WTC11 (cell line): ENCODE measurements at regions not wholly inside any gene's neighbourhood (a gene's known extent, or its start where the extent isn't known, plus 50 kb on each side); places are given as distances from the start of the nearest gene placed in this dataset.

Experiments
- ATAC-seq: fragments of 200-7000 bp; cut with Tn5 transposase; 2 replicates; pipeline ENCODE4 v1.10.0; 2021; ENCODE audit warnings: mild to moderate bottlenecking, moderate library complexity
- CTCF ChIA-PET: fragments of 300-600 bp; sonication (Branson Sonifier 250); formaldehyde crosslinking; loops from one replicate; lab custom pipeline; 2021; ENCODE audit warnings: antibody characterized with exemption; lab: Charles Lee
- POLR2A ChIA-PET: fragments of 350-600 bp; sonication (Branson Sonifier 250); formaldehyde crosslinking; loops from one replicate; lab custom pipeline; 2021; ENCODE audit warnings: antibody characterized with exemption; lab: Charles Lee
- DNase-seq: peaks from one replicate; pipeline ENCODE4 v3.0.0; 2021; ENCODE audit warnings: low spot score
- H3K27ac Mint-ChIP-seq: 2 replicates; pipeline ENCODE4 v1.8.0; 2021; ENCODE audit warnings: mixed read lengths
- H3K27me3 Mint-ChIP-seq: 2 replicates; pipeline ENCODE4 v1.8.0; 2021; ENCODE audit warnings: low read depth, mild to moderate bottlenecking, moderate library complexity, mixed read lengths
- H3K36me3 Mint-ChIP-seq: 2 replicates; pipeline ENCODE4 v1.8.0; 2021; ENCODE audit warnings: mixed read lengths
- H3K4me1 Mint-ChIP-seq: 2 replicates; pipeline ENCODE4 v1.8.0; 2022; ENCODE audit warnings: mixed read lengths
- H3K4me3 Mint-ChIP-seq: 2 replicates; pipeline ENCODE4 v1.8.0; 2021; ENCODE audit warnings: mild to moderate bottlenecking, moderate library complexity, mixed read lengths
- H3K9me3 Mint-ChIP-seq: 2 replicates; pipeline ENCODE4 v1.8.0; 2021; ENCODE audit warnings: mixed read lengths
- CBFB ChIP-seq: sonication (generic); formaldehyde crosslinking; IDR thresholded peaks from 2 replicates; pipeline ENCODE4 v1.8.1; 2022; ENCODE audit warnings: mild to moderate bottlenecking, low read depth, missing genetic modification reagents
- ETV6 ChIP-seq: sonication (generic); formaldehyde crosslinking; IDR thresholded peaks from 2 replicates; pipeline ENCODE4 v1.8.1; 2022; ENCODE audit warnings: mild to moderate bottlenecking, missing genetic modification reagents
- GTF2I ChIP-seq: fragments of 250-450 bp; sonication (Bioruptor Pico); conservative IDR thresholded peaks from 2 replicates; pipeline ENCODE4 v1.4.0; 2021; ENCODE audit warnings: mild to moderate bottlenecking
- IRF2 ChIP-seq: sonication (generic); formaldehyde crosslinking; IDR thresholded peaks from 2 replicates; pipeline ENCODE4 v1.8.0; 2022; ENCODE audit warnings: low read depth, missing genetic modification reagents, borderline replicate concordance
- NR3C1 ChIP-seq: sonication (generic); formaldehyde crosslinking; conservative IDR thresholded peaks from 2 replicates; pipeline ENCODE4 v1.8.1; 2023; ENCODE audit warnings: low read depth, mild to moderate bottlenecking, missing genetic modification reagents
- OVOL2 ChIP-seq: fragments of 250-450 bp; sonication (Bioruptor Pico); IDR thresholded peaks from 2 replicates; pipeline ENCODE4 v1.9.0; 2021; ENCODE audit warnings: mild to moderate bottlenecking, borderline replicate concordance
- RELA ChIP-seq: sonication (generic); formaldehyde crosslinking; IDR thresholded peaks from 2 replicates; pipeline ENCODE4 v1.8.1; 2022; ENCODE audit warnings: missing genetic modification reagents, mild to moderate bottlenecking, borderline replicate concordance
- SMAD4 ChIP-seq: sonication (generic); formaldehyde crosslinking; IDR thresholded peaks from 2 replicates; pipeline ENCODE4 v1.8.0; 2022; ENCODE audit warnings: mild to moderate bottlenecking, missing genetic modification reagents
- ZBTB21 ChIP-seq: sonication (generic); formaldehyde crosslinking; IDR thresholded peaks from 2 replicates; pipeline ENCODE4 v1.8.1; 2023; ENCODE audit warnings: mild to moderate bottlenecking, missing genetic modification reagents, borderline replicate concordance
- TF ChIP-seq, protein P1 (sequence below): sonication (generic); formaldehyde crosslinking; IDR thresholded peaks from 2 replicates; pipeline ENCODE4 v1.8.1; 2022; ENCODE audit warnings: low read depth, mild to moderate bottlenecking, moderate library complexity, missing genetic modification reagents, borderline replicate concordance
- TF ChIP-seq, protein P2 (sequence below): fragments of 200-600 bp; IDR thresholded peaks from 2 replicates; pipeline ENCODE4 v1.8.0; 2022; ENCODE audit warnings: antibody characterized with exemption
- TF ChIP-seq, protein P3 (sequence below): fragments of 250-450 bp; sonication (Bioruptor Pico); IDR thresholded peaks from 2 replicates; pipeline ENCODE4 v1.9.0; 2021; ENCODE audit warnings: mild to moderate bottlenecking, borderline replicate concordance
- TF ChIP-seq, protein P4 (sequence below): sonication (generic); formaldehyde crosslinking; IDR thresholded peaks from 2 replicates; pipeline ENCODE4 v1.8.1; 2022; ENCODE audit warnings: low read depth, missing genetic modification reagents, borderline replicate concordance
- TF ChIP-seq, protein P5 (sequence below): sonication (generic); formaldehyde crosslinking; IDR thresholded peaks from 2 replicates; pipeline ENCODE4 v1.8.0; 2023; ENCODE audit warnings: missing genetic modification reagents, mild to moderate bottlenecking, borderline replicate concordance

DNA sequence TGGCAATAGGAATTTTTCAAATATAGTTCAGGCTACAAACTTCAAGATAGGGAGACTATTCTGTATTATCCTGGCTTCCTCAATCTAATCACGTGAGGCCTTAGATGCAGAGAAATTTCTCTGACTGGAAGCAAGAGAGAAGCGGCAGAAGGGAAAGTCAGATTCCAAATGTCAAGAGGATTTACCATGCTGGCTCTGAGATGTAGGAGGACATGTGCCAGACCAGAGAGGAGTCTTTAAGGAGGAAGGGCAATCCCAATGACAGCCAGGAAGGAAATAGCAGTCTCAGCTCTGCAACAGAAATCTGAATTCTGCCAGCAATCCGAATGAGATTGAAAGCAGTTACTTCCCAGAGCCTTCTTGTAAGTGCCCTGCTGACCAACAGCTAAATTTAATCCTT, 57.4 kb downstream of the NUTM2E start:
- Mint-ChIP-seq H3K4me3 (no peak overlapping the region), H3K36me3 (peaks cover 15% of the 10 kb centered on the region; the same call in 1 of the 2 replicates), H3K4me1 (peaks cover 7% of the 10 kb centered on the region), H3K27me3 (peaks cover 10% of the 10 kb centered on the region), H3K27ac (no peak overlapping the region), H3K9me3 (peaks cover 25% of the 10 kb centered on the region)
- ChIA-PET POLR2A (no interaction called here), CTCF (interaction anchor here (1.1 kb wide), 1 partner anchor 377 kb away, joined by 3 read pairs; no protein-coding TSS in a partner anchor)
- no peak for TF ChIP-seq ETV6 (CRISPR knock-in tag)
- no peak for TF ChIP-seq SMAD4
- TF ChIP-seq GTF2I (CRISPR knock-in tag), result no peak
- DNase-seq (no peak), ATAC-seq (no peak)

DNA sequence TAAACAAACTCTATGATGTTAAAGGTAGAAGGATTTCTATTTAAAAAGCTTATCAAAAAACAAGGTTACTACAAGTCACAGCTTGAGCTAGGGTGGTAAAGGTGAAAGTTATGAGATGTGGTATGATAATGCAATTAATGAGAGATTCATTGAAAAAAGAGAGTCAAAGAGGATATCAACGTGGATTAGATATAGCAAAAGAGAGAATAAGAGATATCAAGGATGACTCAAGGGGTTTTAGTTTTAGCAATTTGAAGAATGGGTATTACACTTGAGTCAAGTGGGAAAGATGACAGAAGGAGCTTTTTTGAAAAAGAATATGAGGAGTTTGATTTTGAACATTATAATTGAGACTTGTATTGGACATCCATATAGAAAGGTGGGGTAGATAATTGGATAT, 59.8 kb downstream of the NUTM2E start:
- POLR2A ChIA-PET, result no interaction called here
- no peak for ATAC-seq

More for the DNA sequence above, 59.8 kb downstream of the NUTM2E start:
- H3K27me3 Mint-ChIP-seq, result peaks cover 10% of the 10 kb centered on the region
- H3K4me1 Mint-ChIP-seq, result peaks cover 7% of the 10 kb centered on the region
- H3K27ac Mint-ChIP-seq, result no peak overlapping the region
- H3K9me3 Mint-ChIP-seq, result peaks cover 9% of the 10 kb centered on the region
- CTCF ChIA-PET, result no interaction called here
- peaks cover 2% of the 10 kb centered on the region; the same call in 1 of the 2 replicates for H3K36me3 Mint-ChIP-seq
- TF ChIP-seq, protein P1, sequence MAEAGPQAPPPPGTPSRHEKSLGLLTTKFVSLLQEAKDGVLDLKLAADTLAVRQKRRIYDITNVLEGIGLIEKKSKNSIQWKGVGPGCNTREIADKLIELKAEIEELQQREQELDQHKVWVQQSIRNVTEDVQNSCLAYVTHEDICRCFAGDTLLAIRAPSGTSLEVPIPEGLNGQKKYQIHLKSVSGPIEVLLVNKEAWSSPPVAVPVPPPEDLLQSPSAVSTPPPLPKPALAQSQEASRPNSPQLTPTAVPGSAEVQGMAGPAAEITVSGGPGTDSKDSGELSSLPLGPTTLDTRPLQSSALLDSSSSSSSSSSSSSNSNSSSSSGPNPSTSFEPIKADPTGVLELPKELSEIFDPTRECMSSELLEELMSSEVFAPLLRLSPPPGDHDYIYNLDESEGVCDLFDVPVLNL, result no peak
- TF ChIP-seq, protein P2, sequence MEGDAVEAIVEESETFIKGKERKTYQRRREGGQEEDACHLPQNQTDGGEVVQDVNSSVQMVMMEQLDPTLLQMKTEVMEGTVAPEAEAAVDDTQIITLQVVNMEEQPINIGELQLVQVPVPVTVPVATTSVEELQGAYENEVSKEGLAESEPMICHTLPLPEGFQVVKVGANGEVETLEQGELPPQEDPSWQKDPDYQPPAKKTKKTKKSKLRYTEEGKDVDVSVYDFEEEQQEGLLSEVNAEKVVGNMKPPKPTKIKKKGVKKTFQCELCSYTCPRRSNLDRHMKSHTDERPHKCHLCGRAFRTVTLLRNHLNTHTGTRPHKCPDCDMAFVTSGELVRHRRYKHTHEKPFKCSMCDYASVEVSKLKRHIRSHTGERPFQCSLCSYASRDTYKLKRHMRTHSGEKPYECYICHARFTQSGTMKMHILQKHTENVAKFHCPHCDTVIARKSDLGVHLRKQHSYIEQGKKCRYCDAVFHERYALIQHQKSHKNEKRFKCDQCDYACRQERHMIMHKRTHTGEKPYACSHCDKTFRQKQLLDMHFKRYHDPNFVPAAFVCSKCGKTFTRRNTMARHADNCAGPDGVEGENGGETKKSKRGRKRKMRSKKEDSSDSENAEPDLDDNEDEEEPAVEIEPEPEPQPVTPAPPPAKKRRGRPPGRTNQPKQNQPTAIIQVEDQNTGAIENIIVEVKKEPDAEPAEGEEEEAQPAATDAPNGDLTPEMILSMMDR, result no peak
- no peak for TF ChIP-seq ZBTB21 (CRISPR knock-in tag)
- no peak for TF ChIP-seq CBFB (CRISPR knock-in tag)
- TF ChIP-seq RELA, result no peak
- no peak for TF ChIP-seq IRF2 (CRISPR knock-in tag)
- no peak for TF ChIP-seq NR3C1 (CRISPR knock-in tag)
- TF ChIP-seq, protein P3, sequence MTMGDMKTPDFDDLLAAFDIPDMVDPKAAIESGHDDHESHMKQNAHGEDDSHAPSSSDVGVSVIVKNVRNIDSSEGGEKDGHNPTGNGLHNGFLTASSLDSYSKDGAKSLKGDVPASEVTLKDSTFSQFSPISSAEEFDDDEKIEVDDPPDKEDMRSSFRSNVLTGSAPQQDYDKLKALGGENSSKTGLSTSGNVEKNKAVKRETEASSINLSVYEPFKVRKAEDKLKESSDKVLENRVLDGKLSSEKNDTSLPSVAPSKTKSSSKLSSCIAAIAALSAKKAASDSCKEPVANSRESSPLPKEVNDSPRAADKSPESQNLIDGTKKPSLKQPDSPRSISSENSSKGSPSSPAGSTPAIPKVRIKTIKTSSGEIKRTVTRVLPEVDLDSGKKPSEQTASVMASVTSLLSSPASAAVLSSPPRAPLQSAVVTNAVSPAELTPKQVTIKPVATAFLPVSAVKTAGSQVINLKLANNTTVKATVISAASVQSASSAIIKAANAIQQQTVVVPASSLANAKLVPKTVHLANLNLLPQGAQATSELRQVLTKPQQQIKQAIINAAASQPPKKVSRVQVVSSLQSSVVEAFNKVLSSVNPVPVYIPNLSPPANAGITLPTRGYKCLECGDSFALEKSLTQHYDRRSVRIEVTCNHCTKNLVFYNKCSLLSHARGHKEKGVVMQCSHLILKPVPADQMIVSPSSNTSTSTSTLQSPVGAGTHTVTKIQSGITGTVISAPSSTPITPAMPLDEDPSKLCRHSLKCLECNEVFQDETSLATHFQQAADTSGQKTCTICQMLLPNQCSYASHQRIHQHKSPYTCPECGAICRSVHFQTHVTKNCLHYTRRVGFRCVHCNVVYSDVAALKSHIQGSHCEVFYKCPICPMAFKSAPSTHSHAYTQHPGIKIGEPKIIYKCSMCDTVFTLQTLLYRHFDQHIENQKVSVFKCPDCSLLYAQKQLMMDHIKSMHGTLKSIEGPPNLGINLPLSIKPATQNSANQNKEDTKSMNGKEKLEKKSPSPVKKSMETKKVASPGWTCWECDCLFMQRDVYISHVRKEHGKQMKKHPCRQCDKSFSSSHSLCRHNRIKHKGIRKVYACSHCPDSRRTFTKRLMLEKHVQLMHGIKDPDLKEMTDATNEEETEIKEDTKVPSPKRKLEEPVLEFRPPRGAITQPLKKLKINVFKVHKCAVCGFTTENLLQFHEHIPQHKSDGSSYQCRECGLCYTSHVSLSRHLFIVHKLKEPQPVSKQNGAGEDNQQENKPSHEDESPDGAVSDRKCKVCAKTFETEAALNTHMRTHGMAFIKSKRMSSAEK (CRISPR knock-in tag), result no peak
- TF ChIP-seq, protein P4, sequence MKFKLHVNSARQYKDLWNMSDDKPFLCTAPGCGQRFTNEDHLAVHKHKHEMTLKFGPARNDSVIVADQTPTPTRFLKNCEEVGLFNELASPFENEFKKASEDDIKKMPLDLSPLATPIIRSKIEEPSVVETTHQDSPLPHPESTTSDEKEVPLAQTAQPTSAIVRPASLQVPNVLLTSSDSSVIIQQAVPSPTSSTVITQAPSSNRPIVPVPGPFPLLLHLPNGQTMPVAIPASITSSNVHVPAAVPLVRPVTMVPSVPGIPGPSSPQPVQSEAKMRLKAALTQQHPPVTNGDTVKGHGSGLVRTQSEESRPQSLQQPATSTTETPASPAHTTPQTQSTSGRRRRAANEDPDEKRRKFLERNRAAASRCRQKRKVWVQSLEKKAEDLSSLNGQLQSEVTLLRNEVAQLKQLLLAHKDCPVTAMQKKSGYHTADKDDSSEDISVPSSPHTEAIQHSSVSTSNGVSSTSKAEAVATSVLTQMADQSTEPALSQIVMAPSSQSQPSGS (CRISPR knock-in tag), result no peak
- TF ChIP-seq, protein P5, sequence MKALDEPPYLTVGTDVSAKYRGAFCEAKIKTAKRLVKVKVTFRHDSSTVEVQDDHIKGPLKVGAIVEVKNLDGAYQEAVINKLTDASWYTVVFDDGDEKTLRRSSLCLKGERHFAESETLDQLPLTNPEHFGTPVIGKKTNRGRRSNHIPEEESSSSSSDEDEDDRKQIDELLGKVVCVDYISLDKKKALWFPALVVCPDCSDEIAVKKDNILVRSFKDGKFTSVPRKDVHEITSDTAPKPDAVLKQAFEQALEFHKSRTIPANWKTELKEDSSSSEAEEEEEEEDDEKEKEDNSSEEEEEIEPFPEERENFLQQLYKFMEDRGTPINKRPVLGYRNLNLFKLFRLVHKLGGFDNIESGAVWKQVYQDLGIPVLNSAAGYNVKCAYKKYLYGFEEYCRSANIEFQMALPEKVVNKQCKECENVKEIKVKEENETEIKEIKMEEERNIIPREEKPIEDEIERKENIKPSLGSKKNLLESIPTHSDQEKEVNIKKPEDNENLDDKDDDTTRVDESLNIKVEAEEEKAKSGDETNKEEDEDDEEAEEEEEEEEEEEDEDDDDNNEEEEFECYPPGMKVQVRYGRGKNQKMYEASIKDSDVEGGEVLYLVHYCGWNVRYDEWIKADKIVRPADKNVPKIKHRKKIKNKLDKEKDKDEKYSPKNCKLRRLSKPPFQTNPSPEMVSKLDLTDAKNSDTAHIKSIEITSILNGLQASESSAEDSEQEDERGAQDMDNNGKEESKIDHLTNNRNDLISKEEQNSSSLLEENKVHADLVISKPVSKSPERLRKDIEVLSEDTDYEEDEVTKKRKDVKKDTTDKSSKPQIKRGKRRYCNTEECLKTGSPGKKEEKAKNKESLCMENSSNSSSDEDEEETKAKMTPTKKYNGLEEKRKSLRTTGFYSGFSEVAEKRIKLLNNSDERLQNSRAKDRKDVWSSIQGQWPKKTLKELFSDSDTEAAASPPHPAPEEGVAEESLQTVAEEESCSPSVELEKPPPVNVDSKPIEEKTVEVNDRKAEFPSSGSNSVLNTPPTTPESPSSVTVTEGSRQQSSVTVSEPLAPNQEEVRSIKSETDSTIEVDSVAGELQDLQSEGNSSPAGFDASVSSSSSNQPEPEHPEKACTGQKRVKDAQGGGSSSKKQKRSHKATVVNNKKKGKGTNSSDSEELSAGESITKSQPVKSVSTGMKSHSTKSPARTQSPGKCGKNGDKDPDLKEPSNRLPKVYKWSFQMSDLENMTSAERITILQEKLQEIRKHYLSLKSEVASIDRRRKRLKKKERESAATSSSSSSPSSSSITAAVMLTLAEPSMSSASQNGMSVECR, result no peak
- TF ChIP-seq GTF2I (CRISPR knock-in tag), result no peak
- TF ChIP-seq OVOL2, result no peak
- TF ChIP-seq, all 79 proteins: peak for 0
- no peak for DNase-seq
- H3K4me3 Mint-ChIP-seq, result no peak overlapping the region
